Upper lobe of left lung (tissue), 6 donors: ENCODE measurements at regions not wholly inside any gene's neighbourhood (a gene's known extent, or its start where the extent isn't known, plus 50 kb on each side); places are given as distances from the start of the nearest gene placed in this dataset.

Source experiments
- ATAC-seq, 2 donors: fragments of 200-7000 bp; cut with Tn5 transposase; one replicate each; pipeline ENCODE4 v1.9.1; 2022; ENCODE audit warnings: mild to moderate bottlenecking in 2 of 2, moderate library complexity in 2 of 2; ENCODE audit not compliant: low FRiP score in 2 of 2
- DNase-seq, 2 donors: peaks; one replicate each; pipeline ENCODE4 v3.0.0-alpha.2; 2019 to 2020
- H3K27ac ChIP-seq, 4 donors: fragments of 200-600 bp; sonication (generic); one replicate each; pipeline ENCODE4 v1.5.1; 2016 to 2019
- H3K27me3 ChIP-seq, 4 donors: fragments of 200-600 bp; sonication (generic); one replicate each; pipeline ENCODE4 v1.5.1; 2017 to 2019
- H3K36me3 ChIP-seq, 4 donors: fragments of 200-600 bp; sonication (generic); one replicate each; pipeline ENCODE4 v1.5.1; 2016 to 2019
- H3K4me1 ChIP-seq, 4 donors: fragments of 200-600 bp; sonication (generic); one replicate each; pipeline ENCODE4 v1.5.1; 2018 to 2019
- H3K4me3 ChIP-seq, 4 donors: fragments of 200-600 bp; sonication (generic); one replicate each; pipeline ENCODE4 v1.5.1; 2017 to 2019; ENCODE audit warnings: mild to moderate bottlenecking in 2 of 4, moderate library complexity in 1 of 4
- H3K9me3 ChIP-seq, 4 donors: fragments of 200-600 bp; sonication (generic); one replicate each; pipeline ENCODE4 v1.5.1; 2018 to 2019
- CTCF ChIP-seq, 6 experiments: fragments of 450-650 bp in 4 of 6; fragments of 200-600 bp in 2 of 6; sonication (generic) in 2 of 6; IDR thresholded peaks; one replicate each; pipeline ENCODE4 v1.5.1; 2016 to 2019; ENCODE audit warnings: antibody characterized with exemption in 6 of 6
- EP300 ChIP-seq, 4 donors: sonication (generic); formaldehyde crosslinking; IDR thresholded peaks; one replicate each; pipeline ENCODE4 v1.5.1; 2017; ENCODE audit warnings: antibody characterized with exemption in 4 of 4, control low read depth in 2 of 4
- POLR2A ChIP-seq, 4 donors: fragments of 450-650 bp; IDR thresholded peaks; one replicate each; pipeline ENCODE4 v1.5.1; 2016 to 2017; ENCODE audit warnings: antibody characterized with exemption in 4 of 4, mild to moderate bottlenecking in 2 of 4
- POLR2AphosphoS5 ChIP-seq, 2 donors: sonication (generic); formaldehyde crosslinking; IDR thresholded peaks; one replicate each; pipeline ENCODE4 v1.5.1; 2017; ENCODE audit warnings: antibody characterized with exemption in 2 of 2
- WGBS, 2 donors: methylation state at CpG; one replicate each; pipeline ENCODE4 v1.1.5; 2017 to 2018; 5-methylcytosine and 5-hydroxymethylcytosine counted together
- donor health status: DM: no; HTN: no; CAD: no; lungs with moderate emphysema.
- donor health status: DM: no; HTN: yes; CAD: no; lungs with severe emphysema.

- Histone ChIP-seq H3K4me3 (no peak overlapping the region), H3K27me3 (no peaks in the 10 kb centered on the region), H3K27ac (no peak overlapping the region), H3K36me3 (no peaks in the 10 kb centered on the region), H3K4me1 (no peaks in the 10 kb centered on the region), H3K9me3 (no peaks in the 10 kb centered on the region)
- 65 to 83% methylated on average over 4 of the region's 4 CpGs for WGBS, 2 donors
- no peak for DNase-seq
- ATAC-seq, result no peak
- no peak for TF ChIP-seq POLR2AphosphoS5 (IDR thresholded peaks at IDR 0.05)
These were observed 209.8 kb upstream of the NOCT start for GRCh38 chr4:138805736-138806135.

- no peaks in the 10 kb centered on the region for H3K4me1 ChIP-seq
- TF ChIP-seq EP300 (IDR thresholded peaks at IDR 0.05), result no peak
- no peak for TF ChIP-seq CTCF (IDR thresholded peaks at IDR 0.05)
- TF ChIP-seq POLR2A (IDR thresholded peaks at IDR 0.05), result no peak
- no peak for TF ChIP-seq POLR2AphosphoS5 (IDR thresholded peaks at IDR 0.05)
- no peak for DNase-seq
- WGBS, 2 donors, result 14 to 18% methylated on average over 9 of the region's 9 CpGs
- H3K27me3 ChIP-seq, result no peaks in the 10 kb centered on the region
- no peak for ATAC-seq
- H3K27ac ChIP-seq, result no peak overlapping the region
- H3K36me3 ChIP-seq, result no peaks in the 10 kb centered on the region
- H3K4me3 ChIP-seq, result no peak overlapping the region
- H3K9me3 ChIP-seq, result no peaks in the 10 kb centered on the region
These were observed 210.9 kb upstream of the NOCT start for GRCh38 chr4:138804711-138805110.

GRCh38 chr4:138803051-138803450 is 212.5 kb upstream of the NOCT start:
- TF ChIP-seq CTCF (IDR thresholded peaks at IDR 0.05), result no peak
- TF ChIP-seq POLR2AphosphoS5 (IDR thresholded peaks at IDR 0.05), result no peak
- no peak for TF ChIP-seq POLR2A (IDR thresholded peaks at IDR 0.05)
- no peak for TF ChIP-seq EP300 (IDR thresholded peaks at IDR 0.05)
- Histone ChIP-seq H3K27ac (no peak overlapping the region), H3K27me3 (no peaks in the 10 kb centered on the region), H3K36me3 (no peaks in the 10 kb centered on the region), H3K9me3 (no peaks in the 10 kb centered on the region), H3K4me1 (no peaks in the 10 kb centered on the region), H3K4me3 (no peak overlapping the region)
- ATAC-seq (no peak), DNase-seq (no peak)
- 77 to 86% methylated on average over 4 of the region's 4 CpGs for WGBS, 2 donors

- TF ChIP-seq POLR2AphosphoS5 (IDR thresholded peaks at IDR 0.05) (no peak), POLR2A (IDR thresholded peaks at IDR 0.05) (no peak), EP300 (IDR thresholded peaks at IDR 0.05) (no peak), CTCF (IDR thresholded peaks at IDR 0.05) (no peak)
- H3K36me3 ChIP-seq, result no peaks in the 10 kb centered on the region
- no peaks in the 10 kb centered on the region for H3K27me3 ChIP-seq
- no peak overlapping the region for H3K27ac ChIP-seq
- H3K9me3 ChIP-seq, result no peaks in the 10 kb centered on the region
- DNase-seq, result no peak
- H3K4me3 ChIP-seq, result no peak overlapping the region
- H3K4me1 ChIP-seq, result no peaks in the 10 kb centered on the region
- ATAC-seq, result no peak
These were observed 213.1 kb upstream of the NOCT start for GRCh38 chr4:138802499-138802898.

- Histone ChIP-seq H3K27ac (no peak overlapping the region), H3K9me3 (no peaks in the 10 kb centered on the region), H3K27me3 (no peaks in the 10 kb centered on the region), H3K4me1 (no peaks in the 10 kb centered on the region), H3K4me3 (no peak overlapping the region), H3K36me3 (no peaks in the 10 kb centered on the region)
- TF ChIP-seq POLR2A (IDR thresholded peaks at IDR 0.05), result no peak
- TF ChIP-seq CTCF (IDR thresholded peaks at IDR 0.05), result no peak
- no peak for TF ChIP-seq EP300 (IDR thresholded peaks at IDR 0.05)
- TF ChIP-seq POLR2AphosphoS5 (IDR thresholded peaks at IDR 0.05), result no peak
- WGBS, 2 donors, result 57 to 62% methylated on average over 4 of the region's 4 CpGs
- no peak for ATAC-seq
- no peak for DNase-seq
These were observed 215.2 kb upstream of the NOCT start for GRCh38 chr4:138800421-138800820.
